Activated CD4-positive, alpha-beta T cell treated with anti-CD3 and anti-CD28 coated beads for 36 hours (primary cell): ENCODE measurements at regions not wholly inside any gene's neighbourhood (a gene's known extent, or its start where the extent isn't known, plus 50 kb on each side); places are given as distances from the start of the nearest gene placed in this dataset.

Experiments used
- ATAC-seq: fragments of 200-7000 bp; cut with Tn5 transposase; one replicate; pipeline ENCODE4 v1.10.0; 2021; ENCODE audit warnings: mild to moderate bottlenecking, moderate library complexity
- CTCF ChIA-PET: fragments of 350-600 bp; sonication (Branson Sonifier 250); formaldehyde crosslinking; loops from one replicate; lab custom pipeline; 2021; ENCODE audit warnings: antibody characterized with exemption; lab: Charles Lee
- POLR2A ChIA-PET: fragments of 350-600 bp; sonication (Branson Sonifier 250); formaldehyde crosslinking; loops from one replicate; lab custom pipeline; 2021; ENCODE audit warnings: antibody characterized with exemption, inconsistent platforms; lab: Charles Lee
- DNase-seq: peaks from one replicate; pipeline ENCODE4 v3.0.0-alpha.2; 2020
- H3K27ac Mint-ChIP-seq: one replicate; pipeline ENCODE4 v1.8.0; 2021; ENCODE audit warnings: mixed read lengths
- H3K27me3 Mint-ChIP-seq: one replicate; pipeline ENCODE4 v1.8.0; 2021; ENCODE audit warnings: mixed read lengths
- H3K36me3 Mint-ChIP-seq: one replicate; pipeline ENCODE4 v1.8.0; 2021; ENCODE audit warnings: low read depth, mixed read lengths
- H3K4me1 Mint-ChIP-seq: one replicate; pipeline ENCODE4 v1.8.0; 2021; ENCODE audit warnings: mixed read lengths
- H3K4me3 Mint-ChIP-seq: one replicate; pipeline ENCODE4 v1.8.0; 2021; ENCODE audit warnings: mild to moderate bottlenecking, moderate library complexity, mixed read lengths
- H3K9me3 Mint-ChIP-seq: one replicate; pipeline ENCODE4 v1.8.0; 2021; ENCODE audit warnings: low read depth, mixed read lengths
- intact Hi-C, 2 experiments: fragments of 100-400 bp; cut with DNase I in 1 of 2; cut with micrococcal nuclease in 1 of 2; formaldehyde crosslinking; loops; one replicate each; pipeline versions ENCODE4 v1.14.2 to v1.15.1; 2022 to 2024; cut with DNase I, micrococcal nuclease

- ATAC-seq (no peak), DNase-seq (no peak)
- no peak overlapping the region for H3K4me3 Mint-ChIP-seq
- intact Hi-C loops: no loop called here
- ChIA-PET CTCF (no interaction called here), POLR2A (interaction anchor here (0.6 to 0.7 kb wide), 2 partner anchors 105 to 141 kb away, joined by 3 to 4 read pairs; no protein-coding TSS in a partner anchor)
- no peaks in the 10 kb centered on the region for H3K4me1 Mint-ChIP-seq
- no peaks in the 10 kb centered on the region for H3K36me3 Mint-ChIP-seq
- H3K27me3 Mint-ChIP-seq: no peaks in the 10 kb centered on the region
- no peak overlapping the region for H3K27ac Mint-ChIP-seq
- H3K9me3 Mint-ChIP-seq: no peaks in the 10 kb centered on the region
These were observed 369.8 kb upstream of the FAT3 start for GRCh38 chr11:91854780-91855179.

- no peaks in the 10 kb centered on the region for H3K36me3 Mint-ChIP-seq
- no peak overlapping the region for H3K27ac Mint-ChIP-seq
- ChIA-PET CTCF (no interaction called here), POLR2A (no interaction called here)
- no peak for ATAC-seq
- H3K4me3 Mint-ChIP-seq: no peak overlapping the region
- no peaks in the 10 kb centered on the region for H3K4me1 Mint-ChIP-seq
- intact Hi-C loops: no loop called here
- H3K9me3 Mint-ChIP-seq: no peaks in the 10 kb centered on the region
- DNase-seq: no peak
- H3K27me3 Mint-ChIP-seq: no peaks in the 10 kb centered on the region
These were observed 370.4 kb upstream of the FAT3 start for GRCh38 chr11:91854171-91854570.

- Mint-ChIP-seq H3K9me3 (no peaks in the 10 kb centered on the region), H3K4me3 (no peak overlapping the region), H3K4me1 (no peaks in the 10 kb centered on the region), H3K36me3 (no peaks in the 10 kb centered on the region), H3K27me3 (no peaks in the 10 kb centered on the region), H3K27ac (no peak overlapping the region)
- ChIA-PET CTCF (no interaction called here), POLR2A (no interaction called here)
- DNase-seq: no peak
- intact Hi-C loops: no loop called here
- ATAC-seq: no peak
These were observed 372.7 kb upstream of the FAT3 start for GRCh38 chr11:91851908-91852307.

- no peak overlapping the region for H3K4me3 Mint-ChIP-seq
- no peak overlapping the region for H3K27ac Mint-ChIP-seq
- ChIA-PET CTCF (no interaction called here), POLR2A (no interaction called here)
- H3K4me1 Mint-ChIP-seq: no peaks in the 10 kb centered on the region
- intact Hi-C loops: no loop called here
- DNase-seq: no peak
- H3K36me3 Mint-ChIP-seq: no peaks in the 10 kb centered on the region
- H3K9me3 Mint-ChIP-seq: no peaks in the 10 kb centered on the region
- H3K27me3 Mint-ChIP-seq: no peaks in the 10 kb centered on the region
- no peak for ATAC-seq
These were observed 373.9 kb upstream of the FAT3 start for GRCh38 chr11:91850533-91851275.

GRCh38 chr11:91850021-91850420, 374.6 kb upstream of the FAT3 start:
- DNase-seq: no peak
- H3K27ac Mint-ChIP-seq: no peak overlapping the region
- H3K4me1 Mint-ChIP-seq: no peaks in the 10 kb centered on the region
- ChIA-PET POLR2A (no interaction called here), CTCF (no interaction called here)
- no peak for ATAC-seq
- H3K36me3 Mint-ChIP-seq: no peaks in the 10 kb centered on the region
- H3K27me3 Mint-ChIP-seq: no peaks in the 10 kb centered on the region
- intact Hi-C loops: no loop called here
- H3K4me3 Mint-ChIP-seq: no peak overlapping the region
- H3K9me3 Mint-ChIP-seq: no peaks in the 10 kb centered on the region

- CTCF ChIA-PET: interaction anchor here (0.6 kb wide), 1 partner anchor 1451 kb away, joined by 3 read pairs; no protein-coding TSS in a partner anchor
- H3K4me3 Mint-ChIP-seq: no peak overlapping the region
- POLR2A ChIA-PET: no interaction called here
These were observed 378.0 kb upstream of the FAT3 start for GRCh38 chr11:91846649-91847048.

GRCh38 chr11:91846002-91846401, 378.6 kb upstream of the FAT3 start:
- no peak for ATAC-seq
- H3K27ac Mint-ChIP-seq: no peak overlapping the region
- intact Hi-C loops: no loop called here
- no peak overlapping the region for H3K4me3 Mint-ChIP-seq
- H3K9me3 Mint-ChIP-seq: peaks cover 5% of the 10 kb centered on the region
- DNase-seq: no peak
- no peaks in the 10 kb centered on the region for H3K36me3 Mint-ChIP-seq
- CTCF ChIA-PET: no interaction called here
- no peaks in the 10 kb centered on the region for H3K27me3 Mint-ChIP-seq
- H3K4me1 Mint-ChIP-seq: no peaks in the 10 kb centered on the region
- POLR2A ChIA-PET: no interaction called here

More at GRCh38 chr11:91846649-91847048, 378.0 kb upstream of the FAT3 start:
- no peak for ATAC-seq
- DNase-seq: no peak
- H3K27me3 Mint-ChIP-seq: no peaks in the 10 kb centered on the region
- peaks cover 5% of the 10 kb centered on the region for H3K9me3 Mint-ChIP-seq
- H3K36me3 Mint-ChIP-seq: no peaks in the 10 kb centered on the region
- intact Hi-C loops: no loop called here
- no peaks in the 10 kb centered on the region for H3K4me1 Mint-ChIP-seq
- no peak overlapping the region for H3K27ac Mint-ChIP-seq

- Mint-ChIP-seq H3K27ac (no peak overlapping the region), H3K36me3 (no peaks in the 10 kb centered on the region), H3K27me3 (no peaks in the 10 kb centered on the region), H3K4me1 (no peaks in the 10 kb centered on the region), H3K4me3 (no peak overlapping the region), H3K9me3 (peaks cover 5% of the 10 kb centered on the region)
- CTCF ChIA-PET: no interaction called here
- ATAC-seq (no peak), DNase-seq (no peak)
- intact Hi-C loops: no loop called here
- POLR2A ChIA-PET: no interaction called here
These were observed 383.9 kb upstream of the FAT3 start for GRCh38 chr11:91840640-91841240.

- Mint-ChIP-seq H3K4me1 (no peaks in the 10 kb centered on the region), H3K27me3 (no peaks in the 10 kb centered on the region), H3K27ac (no peak overlapping the region), H3K4me3 (no peak overlapping the region), H3K9me3 (peaks cover 2% of the 10 kb centered on the region), H3K36me3 (no peaks in the 10 kb centered on the region)
- intact Hi-C loops: no loop called here
- ChIA-PET CTCF (no interaction called here), POLR2A (no interaction called here)
- DNase-seq (no peak), ATAC-seq (no peak)
These were observed 386.9 kb upstream of the FAT3 start for GRCh38 chr11:91837411-91838330.

GRCh38 chr11:91835051-91835560, 389.5 kb upstream of the FAT3 start:
- Mint-ChIP-seq H3K27ac (no peak overlapping the region), H3K4me1 (no peaks in the 10 kb centered on the region), H3K4me3 (no peak overlapping the region), H3K27me3 (no peaks in the 10 kb centered on the region), H3K9me3 (peaks cover 4% of the 10 kb centered on the region), H3K36me3 (no peaks in the 10 kb centered on the region)
- ATAC-seq (no peak), DNase-seq (no peak)
- POLR2A ChIA-PET: no interaction called here
- intact Hi-C loops: no loop called here
- CTCF ChIA-PET: no interaction called here

- no peaks in the 10 kb centered on the region for H3K27me3 Mint-ChIP-seq
- no peak for DNase-seq
- no peak overlapping the region for H3K27ac Mint-ChIP-seq
- no peak overlapping the region for H3K4me3 Mint-ChIP-seq
- peaks cover 3% of the 10 kb centered on the region for H3K9me3 Mint-ChIP-seq
- ChIA-PET CTCF (no interaction called here), POLR2A (no interaction called here)
- ATAC-seq: no peak
- no peaks in the 10 kb centered on the region for H3K36me3 Mint-ChIP-seq
- H3K4me1 Mint-ChIP-seq: no peaks in the 10 kb centered on the region
- intact Hi-C loops: no loop called here
These were observed 395.7 kb upstream of the FAT3 start for GRCh38 chr11:91828901-91829300.
